Neural progenitor cell (in vitro differentiated cells): ENCODE measurements at regions not wholly inside any gene's neighbourhood (a gene's known extent, or its start where the extent isn't known, plus 50 kb on each side); places are given as distances from the start of the nearest gene placed in this dataset.

Experiments
- CTCF ChIP-seq: fragments of 200-600 bp; sonication (generic); IDR thresholded peaks from 2 replicates; pipeline ENCODE4 v1.5.1; 2017; ENCODE audit warnings: antibody characterized with exemption, mild to moderate bottlenecking
- EZH2 ChIP-seq: fragments of 200-600 bp; sonication (generic); IDR thresholded peaks from 2 replicates; pipeline ENCODE4 v1.6.1; 2017; ENCODE audit warnings: antibody characterized with exemption, mild to moderate bottlenecking, moderate library complexity
- EZH2phosphoT487 ChIP-seq: fragments of 200-600 bp; sonication (generic); IDR thresholded peaks from 2 replicates; pipeline ENCODE4 v1.6.1; 2017; ENCODE audit warnings: antibody characterized with exemption

GRCh38 chr6:168161371-168161750, 82.3 kb upstream of the FRMD1 start:
- TF ChIP-seq CTCF (no peak), EZH2 (no peak), EZH2phosphoT487 (no peak)
